HL-60/S4 (cell line): ENCODE measurements at regions not wholly inside any gene's neighbourhood (a gene's known extent, or its start where the extent isn't known, plus 50 kb on each side); places are given as distances from the start of the nearest gene placed in this dataset.

Experiments
- in situ Hi-C: fragments of 300-500 bp; cut with MboI; formaldehyde crosslinking; loops from 2 replicates; pipeline ENCODE4 v1.14.3; 2022; ENCODE audit warnings: low sequenced_read_pairs

GRCh38 chr20:60905919-60906318 lies 346.1 kb upstream of the CDH4 start:
- in situ Hi-C loops = no loop called here

- in situ Hi-C loops = no loop called here
Measured at GRCh38 chr20:60906555-60906954, 345.5 kb upstream of the CDH4 start.

DNA sequence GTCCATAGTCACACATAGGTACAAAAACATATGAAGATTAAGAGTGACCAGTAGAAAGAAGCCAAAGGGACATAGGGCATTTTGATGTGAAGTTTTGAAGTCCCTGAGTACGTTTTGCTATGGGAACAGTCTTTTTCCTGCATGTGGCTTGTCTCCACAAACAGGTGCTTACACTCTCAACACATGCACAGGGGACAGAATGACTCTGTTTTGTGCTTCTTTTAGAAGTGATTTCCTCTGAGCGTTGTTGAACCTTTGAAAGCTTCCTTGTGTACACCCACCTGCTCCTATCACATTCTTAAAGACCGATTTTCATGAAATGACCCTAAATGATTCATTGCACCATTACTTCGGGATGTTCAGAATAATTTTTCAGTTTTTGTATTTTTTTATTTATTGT lies 338.8 kb upstream of the CDH4 start:
- in situ Hi-C loops = no loop called here

DNA sequence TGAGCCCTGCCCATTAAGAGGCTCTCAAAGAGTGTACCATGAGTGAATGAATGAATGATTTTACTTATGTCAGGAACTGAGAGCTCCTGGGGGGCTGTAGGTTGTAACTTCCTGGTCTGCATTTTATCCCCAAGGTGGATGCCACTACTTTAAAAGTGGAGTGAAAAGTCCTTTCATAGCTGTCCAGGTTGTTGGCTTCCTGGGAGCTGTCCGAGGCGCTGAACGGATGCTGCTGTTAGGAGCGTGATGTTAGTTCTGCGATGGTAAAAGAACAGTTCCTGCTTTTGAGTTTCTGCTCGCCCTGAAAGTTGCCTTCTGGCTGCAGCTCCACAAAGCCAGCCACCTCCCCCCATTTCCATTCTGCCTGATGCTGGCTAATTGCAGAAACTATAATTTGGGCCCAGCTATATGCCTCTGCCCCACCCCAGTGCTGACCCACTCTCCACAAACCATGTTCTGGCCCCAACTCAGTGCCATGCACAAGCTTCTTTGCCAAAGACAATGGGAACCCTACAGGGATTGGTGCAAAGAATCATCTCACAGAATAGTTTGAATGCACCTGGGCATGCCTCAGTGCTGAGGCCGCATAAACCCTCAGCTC lies 330.9 kb upstream of the CDH4 start:
- in situ Hi-C loops = no loop called here

GRCh38 chr20:60926831-60927230 lies 325.2 kb upstream of the CDH4 start:
- in situ Hi-C loops = no loop called here

DNA sequence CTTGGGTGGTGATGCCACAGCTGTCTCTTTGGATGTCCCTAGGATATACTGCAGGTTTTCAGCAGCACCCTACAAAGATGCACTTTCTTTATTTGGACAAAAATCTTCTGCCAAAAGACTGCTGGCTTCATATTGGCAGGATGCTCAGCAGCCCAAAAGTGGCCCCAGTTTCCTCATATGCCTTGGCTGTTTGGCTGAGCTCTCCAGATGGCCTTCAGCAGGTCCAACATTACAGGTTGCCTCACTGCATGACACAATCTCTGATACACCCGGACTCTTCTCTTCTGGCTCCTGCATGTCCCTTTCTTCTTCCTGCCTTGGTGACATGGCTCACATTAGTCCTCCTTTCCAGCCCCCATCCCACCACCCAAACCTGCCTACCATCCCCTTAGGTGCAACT lies 323.7 kb upstream of the CDH4 start:
- in situ Hi-C loops = no loop called here

- in situ Hi-C loops = no loop called here
Measured at GRCh38 chr20:60930023-60930790, 321.9 kb upstream of the CDH4 start.

GRCh38 chr20:60931696-60932095 lies 320.4 kb upstream of the CDH4 start:
- in situ Hi-C loops = no loop called here

GRCh38 chr20:60934724-60935123 lies 317.3 kb upstream of the CDH4 start:
- in situ Hi-C loops = no loop called here

DNA sequence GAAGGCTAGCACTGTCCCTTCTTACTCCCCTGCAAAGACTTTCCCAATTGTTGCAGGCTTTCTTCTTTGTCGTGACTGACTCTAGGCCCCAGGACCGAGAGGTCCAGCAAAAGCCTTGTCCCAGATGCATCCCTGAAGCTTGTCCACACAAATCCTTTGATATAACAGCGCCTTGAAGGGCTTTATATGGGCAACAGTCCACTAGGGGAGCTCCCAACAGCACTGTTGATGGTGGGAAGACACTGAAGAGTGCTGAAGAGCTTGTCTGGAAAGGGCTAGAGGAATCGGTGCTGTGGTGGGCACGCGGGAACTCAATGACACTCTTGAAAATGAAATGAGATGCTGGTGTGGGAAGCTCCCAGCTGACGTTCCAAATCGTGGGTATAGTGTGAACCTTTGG lies 316.1 kb upstream of the CDH4 start:
- in situ Hi-C loops = no loop called here

DNA sequence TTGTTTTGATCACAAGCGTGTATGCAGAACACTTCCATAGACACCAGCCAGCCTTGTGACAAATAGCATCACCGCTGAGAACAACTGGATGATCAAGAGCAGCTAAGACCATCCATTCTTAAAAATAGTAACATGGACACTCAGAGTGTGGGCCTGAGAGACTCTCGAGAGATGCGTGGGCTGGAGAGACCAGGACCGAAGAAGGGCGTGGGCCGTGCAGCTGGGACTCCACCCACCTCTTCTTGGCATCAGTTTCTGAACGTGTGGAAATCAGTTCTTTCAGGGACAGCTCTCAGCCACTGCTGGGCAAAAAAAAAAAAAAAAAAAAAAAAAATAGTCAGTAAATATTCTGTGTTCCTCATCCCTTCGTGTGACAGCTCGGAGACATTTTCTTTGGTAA lies 314.5 kb upstream of the CDH4 start:
- in situ Hi-C loops = no loop called here

- in situ Hi-C loops = no loop called here
Measured at GRCh38 chr20:60941379-60941778, 310.7 kb upstream of the CDH4 start.

DNA sequence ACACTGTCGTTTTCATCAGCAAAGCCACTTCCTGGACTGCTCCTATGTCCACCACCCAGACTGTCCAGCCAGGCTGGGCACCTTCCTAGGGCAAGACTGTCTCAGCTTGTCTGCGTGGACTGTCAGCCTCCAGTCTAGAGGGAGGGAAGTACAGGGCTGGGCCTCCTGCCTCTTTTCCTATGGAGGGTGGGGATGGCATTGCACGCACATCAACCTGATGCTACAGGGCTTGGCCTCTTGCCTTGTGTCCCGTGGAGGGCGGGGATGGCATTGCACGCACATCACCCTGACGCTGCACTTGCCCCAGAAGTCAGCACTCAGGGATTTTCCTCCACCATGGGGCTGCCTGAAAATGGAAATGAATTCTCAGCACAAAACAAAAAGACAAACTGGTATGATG lies 304.2 kb upstream of the CDH4 start:
- in situ Hi-C loops = no loop called here

DNA sequence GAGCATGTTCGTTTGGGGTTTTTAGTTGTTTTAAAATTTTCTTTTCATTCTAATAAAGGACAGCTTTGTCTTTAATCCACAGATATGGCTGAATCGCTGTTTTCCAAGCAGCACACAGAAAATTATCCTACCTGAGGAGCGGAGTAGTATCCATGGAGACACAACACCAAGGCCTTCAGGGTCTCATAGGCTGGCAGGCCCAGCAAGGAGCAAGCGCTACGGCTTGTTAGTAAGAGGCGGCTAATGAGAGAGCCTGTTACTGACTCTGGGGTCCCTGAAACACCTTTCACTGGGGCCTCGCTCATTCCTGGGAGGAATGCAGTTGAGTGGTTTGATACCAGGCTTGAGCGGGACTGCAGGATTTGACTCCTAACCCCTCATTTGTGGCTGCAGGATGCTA lies 303.8 kb upstream of the CDH4 start:
- in situ Hi-C loops = no loop called here

DNA sequence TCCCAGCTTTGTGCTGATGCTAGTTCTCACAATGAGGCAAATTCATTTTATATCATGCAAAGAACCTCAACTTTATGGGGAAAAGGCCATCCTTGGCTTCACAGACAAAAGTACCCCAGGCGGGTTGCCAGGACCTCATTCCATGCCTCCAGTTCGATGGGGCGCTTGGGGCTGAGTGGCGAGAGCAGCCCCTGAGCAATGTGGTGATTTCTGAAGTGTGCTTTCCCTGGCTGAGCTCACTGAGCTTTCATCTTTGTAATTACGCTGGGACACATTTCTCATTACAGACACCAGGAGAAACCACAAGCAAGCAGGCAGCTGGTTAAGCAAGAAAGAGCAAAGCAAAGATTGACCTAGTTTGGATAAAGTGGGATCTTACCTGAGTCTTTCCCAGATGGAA lies 301.5 kb upstream of the CDH4 start:
- in situ Hi-C loops = no loop called here

GRCh38 chr20:60950974-60951373 lies 301.1 kb upstream of the CDH4 start:
- in situ Hi-C loops = no loop called here

- in situ Hi-C loops = no loop called here
Measured at GRCh38 chr20:60952861-60953260, 299.2 kb upstream of the CDH4 start.

DNA sequence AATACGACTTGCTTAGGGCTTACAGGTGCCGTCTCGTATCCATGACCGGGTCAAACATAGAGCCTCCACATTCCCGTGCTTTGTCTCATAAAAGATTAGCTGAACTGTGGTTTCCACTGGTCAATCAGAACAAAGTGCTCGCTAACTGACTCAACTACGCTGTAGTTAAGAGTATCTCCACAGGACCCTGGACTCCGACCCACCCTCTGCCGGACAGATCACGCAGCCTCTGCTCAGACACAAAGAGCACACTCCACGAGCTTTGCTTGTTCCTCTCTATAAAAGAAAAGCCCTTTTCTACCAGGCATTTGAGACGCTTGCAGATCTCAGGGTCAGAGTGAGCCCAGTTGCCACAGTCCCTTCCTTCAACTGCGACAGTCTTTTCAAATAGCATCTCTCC lies 298.7 kb upstream of the CDH4 start:
- in situ Hi-C loops = no loop called here

GRCh38 chr20:60955706-60956105 lies 296.4 kb upstream of the CDH4 start:
- in situ Hi-C loops = no loop called here

GRCh38 chr20:60956194-60956593 lies 295.9 kb upstream of the CDH4 start:
- in situ Hi-C loops = no loop called here

- in situ Hi-C loops = no loop called here
Measured at GRCh38 chr20:60957621-60958020, 294.4 kb upstream of the CDH4 start.

GRCh38 chr20:60959971-60960370 lies 292.1 kb upstream of the CDH4 start:
- in situ Hi-C loops = no loop called here

DNA sequence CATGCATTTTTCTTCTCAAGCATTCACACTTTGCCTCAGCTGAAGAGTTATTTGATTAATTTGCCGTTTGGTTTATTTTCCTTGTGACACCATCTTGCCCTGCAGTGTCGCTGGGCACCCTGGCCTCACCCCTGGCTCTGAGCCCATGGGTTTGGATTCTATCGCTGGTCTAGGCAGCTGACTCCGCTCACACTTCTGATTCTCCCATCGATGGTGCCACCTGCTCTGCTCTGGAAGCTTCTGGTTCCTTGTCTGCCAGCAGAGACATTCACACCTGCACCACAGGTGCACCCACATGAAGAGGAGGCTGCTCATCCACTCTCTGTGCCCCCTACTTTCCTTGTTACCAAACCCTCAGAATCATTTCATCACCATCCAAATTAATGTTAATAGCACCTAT lies 291.6 kb upstream of the CDH4 start:
- in situ Hi-C loops = no loop called here
